ENCODE measurements at regions not wholly inside any gene's neighbourhood (a gene's known extent, or its start where the extent isn't known, plus 50 kb on each side); places are given as distances from the start of the nearest gene placed in this dataset.

- Mint-ChIP-seq H3K9me3 (peaks cover 11% of the 10 kb centered on the region), H3K27me3 (ENCODE audit: low read depth) (no peaks in the 10 kb centered on the region), H3K4me3 (no peak overlapping the region), H3K27ac (ENCODE audit: unreplicated experiment) (no peak overlapping the region), H3K4me1 (no peaks in the 10 kb centered on the region), H3K36me3 (ENCODE audit: low read depth) (peaks cover 5% of the 10 kb centered on the region)
- TF ChIP-seq CTCF (conservative IDR thresholded peaks at IDR 0.05) = no peak
- no peak for DNase-seq (ENCODE audit: low read depth, low spot score)
These were observed 179.9 kb upstream of the PRICKLE1 start for GRCh38 chr12:42769455-42769854.

- H3K27ac Mint-ChIP-seq (ENCODE audit: unreplicated experiment) = no peak overlapping the region
- H3K4me3 Mint-ChIP-seq = no peak overlapping the region
- peaks cover 10% of the 10 kb centered on the region for H3K9me3 Mint-ChIP-seq
- no peaks in the 10 kb centered on the region for H3K4me1 Mint-ChIP-seq
- no peak for TF ChIP-seq CTCF (conservative IDR thresholded peaks at IDR 0.05)
- H3K36me3 Mint-ChIP-seq (ENCODE audit: low read depth) = peaks cover 5% of the 10 kb centered on the region
- DNase-seq (ENCODE audit: low read depth, low spot score) = no peak
- no peaks in the 10 kb centered on the region for H3K27me3 Mint-ChIP-seq (ENCODE audit: low read depth)
These were observed 178.5 kb upstream of the PRICKLE1 start for GRCh38 chr12:42767998-42768397.

GRCh38 chr12:42767326-42767954, 177.9 kb upstream of the PRICKLE1 start:
- DNase-seq (ENCODE audit: low read depth, low spot score) = no peak
- Mint-ChIP-seq H3K4me1 (no peaks in the 10 kb centered on the region), H3K36me3 (ENCODE audit: low read depth) (peaks cover 5% of the 10 kb centered on the region), H3K4me3 (no peak overlapping the region), H3K27me3 (ENCODE audit: low read depth) (no peaks in the 10 kb centered on the region), H3K27ac (ENCODE audit: unreplicated experiment) (no peak overlapping the region), H3K9me3 (peaks cover 8% of the 10 kb centered on the region)
- no peak for TF ChIP-seq CTCF (conservative IDR thresholded peaks at IDR 0.05)

GRCh38 chr12:42766754-42767153, 177.2 kb upstream of the PRICKLE1 start:
- Mint-ChIP-seq H3K4me1 (no peaks in the 10 kb centered on the region), H3K27me3 (ENCODE audit: low read depth) (no peaks in the 10 kb centered on the region), H3K27ac (ENCODE audit: unreplicated experiment) (no peak overlapping the region), H3K9me3 (peaks cover 5% of the 10 kb centered on the region), H3K4me3 (no peak overlapping the region), H3K36me3 (ENCODE audit: low read depth) (peaks cover 5% of the 10 kb centered on the region)
- TF ChIP-seq CTCF (conservative IDR thresholded peaks at IDR 0.05) = no peak
- no peak for DNase-seq (ENCODE audit: low read depth, low spot score)

GRCh38 chr12:42766026-42766425, 176.5 kb upstream of the PRICKLE1 start:
- H3K27ac Mint-ChIP-seq (ENCODE audit: unreplicated experiment) = no peak overlapping the region
- no peak for TF ChIP-seq CTCF (conservative IDR thresholded peaks at IDR 0.05)
- DNase-seq (ENCODE audit: low read depth, low spot score) = no peak
- H3K9me3 Mint-ChIP-seq = no peaks in the 10 kb centered on the region
- no peaks in the 10 kb centered on the region for H3K4me1 Mint-ChIP-seq
- no peaks in the 10 kb centered on the region for H3K27me3 Mint-ChIP-seq (ENCODE audit: low read depth)
- no peaks in the 10 kb centered on the region for H3K36me3 Mint-ChIP-seq (ENCODE audit: low read depth)
- H3K4me3 Mint-ChIP-seq = no peak overlapping the region
